Neutrophil (primary cell): ENCODE measurements at regions not wholly inside any gene's neighbourhood (a gene's known extent, or its start where the extent isn't known, plus 50 kb on each side); places are given as distances from the start of the nearest gene placed in this dataset.

Experiments used
- H3K27ac ChIP-seq: fragments of 200-600 bp; sonication (generic); 2 replicates; pipeline ENCODE4 v1.5.1; 2016; ENCODE audit warnings: mild to moderate bottlenecking, moderate library complexity
- H3K27me3 ChIP-seq: fragments of 200-600 bp; sonication (generic); 2 replicates; pipeline ENCODE4 v1.6.0; 2016; ENCODE audit warnings: mild to moderate bottlenecking
- H3K36me3 ChIP-seq: fragments of 200-600 bp; sonication (generic); 2 replicates; pipeline ENCODE4 v1.5.1; 2017
- H3K4me1 ChIP-seq, 2 experiments: fragments of 200-600 bp in 1 of 2; sonication (generic) in 1 of 2; 1 replicate in 1 of 2; 2 replicates in 1 of 2; pipeline versions ENCODE4 v1.5.1 to v1.6.1; 2013 to 2016; ENCODE audit warnings: low read depth in 1 of 2, low read length in 1 of 2, mild to moderate bottlenecking in 1 of 2, moderate library complexity in 1 of 2; ENCODE audit not compliant: control insufficient read depth in 1 of 2, insufficient read depth in 1 of 2
- H3K4me3 ChIP-seq, 2 experiments: fragments of 200-600 bp in 1 of 2; sonication (generic) in 1 of 2; 1 replicate in 1 of 2; 2 replicates in 1 of 2; pipeline ENCODE4 v1.5.1; 2013 to 2016; ENCODE audit warnings: low read depth in 1 of 2, low read length in 1 of 2, mild to moderate bottlenecking in 1 of 2, moderate library complexity in 1 of 2
- H3K9me3 ChIP-seq: fragments of 200-600 bp; sonication (generic); 2 replicates; pipeline ENCODE4 v1.5.1; 2016
- CTCF ChIP-seq: fragments of 200-600 bp; sonication (generic); IDR thresholded peaks from 2 replicates; pipeline ENCODE4 v1.5.1; 2016; ENCODE audit warnings: antibody characterized with exemption

DNA sequence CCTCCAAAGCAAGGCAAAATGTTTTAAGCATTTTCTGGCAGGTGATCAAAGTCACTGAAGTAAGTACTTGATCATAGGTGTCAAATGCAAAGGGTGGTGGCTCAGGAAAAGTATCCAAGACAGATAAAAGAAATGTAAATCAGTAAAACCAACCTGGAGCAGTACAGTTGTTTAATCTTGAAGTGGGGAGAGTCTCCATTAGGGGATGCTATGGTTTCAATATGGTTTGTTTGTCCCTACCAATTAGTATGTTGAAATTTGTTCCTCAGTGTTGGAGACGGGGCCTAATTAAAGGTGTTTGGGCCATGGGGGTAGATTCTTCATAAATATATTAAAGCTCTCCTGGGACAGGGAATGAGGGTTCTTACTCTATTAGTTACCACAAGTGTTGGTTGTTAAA is 1781.7 kb upstream of the PRR20A start:
- Histone ChIP-seq H3K27ac (no peak overlapping the region), H3K4me3 (no peak overlapping the region), H3K27me3 (no peaks in the 10 kb centered on the region), H3K4me1 (no peaks in the 10 kb centered on the region), H3K36me3 (no peaks in the 10 kb centered on the region), H3K9me3 (no peaks in the 10 kb centered on the region)
- no peak for TF ChIP-seq CTCF

DNA sequence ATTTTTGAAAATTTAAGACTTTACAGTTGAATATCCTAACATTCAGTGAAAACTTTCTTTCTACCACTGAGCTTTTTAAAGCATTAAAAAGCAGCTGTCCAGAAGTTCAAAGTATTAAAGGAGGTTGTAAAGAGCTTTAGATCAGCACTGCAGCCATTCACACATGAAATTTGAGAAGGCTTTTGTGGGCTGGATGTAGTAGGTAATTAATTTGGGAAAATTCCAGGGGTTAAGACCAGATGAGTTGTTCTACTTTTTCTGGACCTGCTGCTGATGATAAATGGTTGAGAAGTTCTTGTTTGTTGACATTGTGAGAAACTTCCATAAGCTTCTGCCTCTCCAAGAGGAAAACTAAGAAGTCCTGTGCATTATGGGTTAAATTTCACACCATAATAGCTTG is 1779.6 kb upstream of the PRR20A start:
- Histone ChIP-seq H3K4me1 (no peaks in the 10 kb centered on the region), H3K4me3 (no peak overlapping the region), H3K27me3 (no peaks in the 10 kb centered on the region), H3K27ac (no peak overlapping the region), H3K36me3 (no peaks in the 10 kb centered on the region), H3K9me3 (no peaks in the 10 kb centered on the region)
- no peak for TF ChIP-seq CTCF

GRCh38 chr13:55366676-55367075 is 1774.0 kb upstream of the PRR20A start:
- no peaks in the 10 kb centered on the region for H3K9me3 ChIP-seq
- no peaks in the 10 kb centered on the region for H3K4me1 ChIP-seq
- no peaks in the 10 kb centered on the region for H3K36me3 ChIP-seq
- no peaks in the 10 kb centered on the region for H3K27me3 ChIP-seq
- H3K27ac ChIP-seq, result no peak overlapping the region
- H3K4me3 ChIP-seq, result no peak overlapping the region
- TF ChIP-seq CTCF, result no peak

GRCh38 chr13:55394470-55394869 is 1746.2 kb upstream of the PRR20A start:
- Histone ChIP-seq H3K27me3 (no peaks in the 10 kb centered on the region), H3K36me3 (no peaks in the 10 kb centered on the region), H3K27ac (no peak overlapping the region), H3K4me3 (no peak overlapping the region), H3K4me1 (no peaks in the 10 kb centered on the region), H3K9me3 (no peaks in the 10 kb centered on the region)
- TF ChIP-seq CTCF, result no peak

DNA sequence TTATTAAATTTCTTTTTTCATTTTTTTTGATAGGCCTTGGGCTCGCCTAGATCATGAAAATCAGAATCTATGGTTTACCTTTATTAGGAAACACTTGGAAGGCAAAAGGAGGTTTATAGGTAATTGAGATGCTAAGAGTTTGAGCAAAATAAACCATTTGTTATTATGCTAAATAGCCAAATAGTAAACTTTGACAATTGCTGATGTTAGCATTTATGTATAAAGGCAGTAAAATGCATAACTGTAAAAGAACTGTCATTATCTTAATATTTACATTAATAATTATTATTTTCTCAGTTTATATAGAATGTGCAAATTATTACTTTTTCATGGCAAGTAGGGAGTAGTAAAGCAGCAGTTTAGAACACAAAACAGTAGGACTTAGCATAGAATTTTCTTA is 1737.8 kb upstream of the PRR20A start:
- TF ChIP-seq CTCF, result no peak
- H3K27me3 ChIP-seq, result no peaks in the 10 kb centered on the region
- no peaks in the 10 kb centered on the region for H3K36me3 ChIP-seq

DNA sequence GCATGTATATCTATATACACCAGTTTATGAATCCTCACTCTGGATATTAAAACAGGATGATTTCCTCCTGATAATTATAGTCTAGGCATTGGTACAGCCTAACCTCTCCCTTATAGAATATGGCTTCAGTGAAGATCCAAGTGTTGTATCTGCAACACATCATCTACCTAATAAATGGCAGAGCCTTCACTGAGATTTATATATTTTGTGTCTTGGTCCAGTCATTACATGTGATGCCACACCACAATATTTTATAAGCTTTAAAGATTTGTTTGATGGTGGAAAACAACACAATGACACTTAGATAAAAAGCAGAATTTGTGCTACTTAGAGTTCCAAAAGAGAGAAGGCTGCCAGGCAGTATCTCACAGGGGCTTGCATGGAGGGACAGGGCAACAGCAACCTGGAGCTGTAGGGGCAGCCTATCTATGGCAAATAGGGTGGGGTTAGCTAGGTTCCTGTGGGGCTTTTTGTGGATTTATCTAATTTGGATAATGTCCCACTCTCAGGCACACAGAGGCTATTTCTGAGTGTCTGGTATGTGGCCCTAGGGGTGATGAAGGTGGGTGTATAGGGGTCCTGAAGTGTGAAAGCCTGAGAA is 1736.7 kb upstream of the PRR20A start:
- Histone ChIP-seq H3K9me3 (no peaks in the 10 kb centered on the region), H3K4me1 (no peaks in the 10 kb centered on the region), H3K36me3 (no peaks in the 10 kb centered on the region), H3K27me3 (no peaks in the 10 kb centered on the region), H3K4me3 (no peak overlapping the region), H3K27ac (no peak overlapping the region)
- TF ChIP-seq CTCF, result no peak

More for the DNA sequence above, 1737.8 kb upstream of the PRR20A start:
- H3K9me3 ChIP-seq, result no peaks in the 10 kb centered on the region
- H3K4me1 ChIP-seq, result no peaks in the 10 kb centered on the region
- H3K27ac ChIP-seq, result no peak overlapping the region
- H3K4me3 ChIP-seq, result no peak overlapping the region
